ENCODE measurements at regions not wholly inside any gene's neighbourhood (a gene's known extent, or its start where the extent isn't known, plus 50 kb on each side); places are given as distances from the start of the nearest gene placed in this dataset.

- no peak for DNase-seq
- Histone ChIP-seq H3K23me2 (ENCODE audit: insufficient read length, low read depth, low read length, poor library complexity, severe bottlenecking) (no peaks in the 10 kb centered on the region), H3K79me1 (ENCODE audit: insufficient read depth, low read depth, low read length, poor library complexity, severe bottlenecking) (no peaks in the 10 kb centered on the region), H4K20me1 (ENCODE audit: control insufficient read depth, insufficient read depth, insufficient read length) (no peaks in the 10 kb centered on the region), H3K9me3 (ENCODE audit: control insufficient read depth, low read depth, low read length) (no peaks in the 10 kb centered on the region), H3K56ac (ENCODE audit: insufficient read length, low read depth, low read length) (no peak overlapping the region), H2BK120ac (ENCODE audit: low read depth, low read length, poor library complexity, severe bottlenecking) (no peak overlapping the region), H3K27me3 (ENCODE audit: insufficient read depth, low read length) (no peaks in the 10 kb centered on the region), H2BK15ac (ENCODE audit: low read depth, low read length) (no peak overlapping the region), H3K4me1 (ENCODE audit: insufficient read depth, low read length) (no peaks in the 10 kb centered on the region; the same call in 1 of the 2 replicates), H3K23ac (ENCODE audit: insufficient read length, low read depth, low read length) (no peak overlapping the region), H3K18ac (ENCODE audit: insufficient read length, low read depth, low read length) (no peak overlapping the region), H4K91ac (ENCODE audit: insufficient read length, low read depth, low read length) (no peak overlapping the region), H3K79me2 (ENCODE audit: insufficient read depth, low read length) (no peaks in the 10 kb centered on the region), H3T11ph (ENCODE audit: low read length) (no peak overlapping the region), H2BK5ac (ENCODE audit: insufficient read length, low read length) (no peak overlapping the region), H3K14ac (ENCODE audit: insufficient read depth, low read length) (no peak overlapping the region), H4K5ac (ENCODE audit: insufficient read length, low read depth, low read length) (no peak overlapping the region), H3K4me2 (ENCODE audit: insufficient read depth, insufficient read length, low read length) (no peak overlapping the region), H2AFZ (ENCODE audit: low read length) (no peak overlapping the region), H4K8ac (replicated peaks; ENCODE audit: insufficient read length, low read depth, low read length) (no peak overlapping the region), H2BK12ac (ENCODE audit: insufficient read length, low read depth, low read length) (no peak overlapping the region), H3K4ac (ENCODE audit: low read depth, low read length) (no peak overlapping the region), H2BK20ac (ENCODE audit: low read depth, low read length, poor library complexity, severe bottlenecking) (no peak overlapping the region), H3K27ac (ENCODE audit: insufficient read length, low read depth, low read length) (no peak overlapping the region), H2AK5ac (ENCODE audit: insufficient read length, low read length) (no peak overlapping the region), H3K9ac (ENCODE audit: extremely low read depth, insufficient read length, low read length) (no peak overlapping the region)
- no peak overlapping the region for H3K27ac Mint-ChIP-seq
- TF ChIP-seq, protein P1, sequence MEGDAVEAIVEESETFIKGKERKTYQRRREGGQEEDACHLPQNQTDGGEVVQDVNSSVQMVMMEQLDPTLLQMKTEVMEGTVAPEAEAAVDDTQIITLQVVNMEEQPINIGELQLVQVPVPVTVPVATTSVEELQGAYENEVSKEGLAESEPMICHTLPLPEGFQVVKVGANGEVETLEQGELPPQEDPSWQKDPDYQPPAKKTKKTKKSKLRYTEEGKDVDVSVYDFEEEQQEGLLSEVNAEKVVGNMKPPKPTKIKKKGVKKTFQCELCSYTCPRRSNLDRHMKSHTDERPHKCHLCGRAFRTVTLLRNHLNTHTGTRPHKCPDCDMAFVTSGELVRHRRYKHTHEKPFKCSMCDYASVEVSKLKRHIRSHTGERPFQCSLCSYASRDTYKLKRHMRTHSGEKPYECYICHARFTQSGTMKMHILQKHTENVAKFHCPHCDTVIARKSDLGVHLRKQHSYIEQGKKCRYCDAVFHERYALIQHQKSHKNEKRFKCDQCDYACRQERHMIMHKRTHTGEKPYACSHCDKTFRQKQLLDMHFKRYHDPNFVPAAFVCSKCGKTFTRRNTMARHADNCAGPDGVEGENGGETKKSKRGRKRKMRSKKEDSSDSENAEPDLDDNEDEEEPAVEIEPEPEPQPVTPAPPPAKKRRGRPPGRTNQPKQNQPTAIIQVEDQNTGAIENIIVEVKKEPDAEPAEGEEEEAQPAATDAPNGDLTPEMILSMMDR (conservative IDR thresholded peaks at IDR 0.05): peak; percentile 50; the same call in 2 of the 3 replicates
- peaks cover 0 to 5% (median 0%) of the 10 kb centered on the region in 3 experiments; a peak in 3 of 7 replicates for H3K36me3 Mint-ChIP-seq (ENCODE audit: insufficient read depth in 1 of 3, low read depth in 3 of 3)
- H3K27me3 Mint-ChIP-seq (ENCODE audit: low read depth): no peaks in the 10 kb centered on the region
- H3K4me1 Mint-ChIP-seq: peaks cover 8 to 9% of the 10 kb centered on the region in 2 experiments
- H3K9me3 Mint-ChIP-seq: peaks cover 0 to under 1% of the 10 kb centered on the region in 2 experiments; a peak in 2 of 5 replicates
- H3K4me3 Mint-ChIP-seq: no peak overlapping the region
Measured at GRCh38 chr5:29218138-29218537, 1975.3 kb upstream of the CDH6 start.

All from H9 (cell line).